Activated CD4-positive, CD25-positive, alpha-beta regulatory T cell treated with anti-CD3 and anti-CD28 coated beads, Interleukin-2, amount 50 U/mL, for 72 hours (primary cell): ENCODE measurements at regions not wholly inside any gene's neighbourhood (a gene's known extent, or its start where the extent isn't known, plus 50 kb on each side); places are given as distances from the start of the nearest gene placed in this dataset.
"Not testable (repeated sequence)": the region's sequence is repeated elsewhere in the genome, so short reads cannot be mapped to it uniquely, and the experiment has no call there.

Experiments
- DNase-seq: peaks from one replicate; pipeline ENCODE4 v3.0.0; 2021

DNA sequence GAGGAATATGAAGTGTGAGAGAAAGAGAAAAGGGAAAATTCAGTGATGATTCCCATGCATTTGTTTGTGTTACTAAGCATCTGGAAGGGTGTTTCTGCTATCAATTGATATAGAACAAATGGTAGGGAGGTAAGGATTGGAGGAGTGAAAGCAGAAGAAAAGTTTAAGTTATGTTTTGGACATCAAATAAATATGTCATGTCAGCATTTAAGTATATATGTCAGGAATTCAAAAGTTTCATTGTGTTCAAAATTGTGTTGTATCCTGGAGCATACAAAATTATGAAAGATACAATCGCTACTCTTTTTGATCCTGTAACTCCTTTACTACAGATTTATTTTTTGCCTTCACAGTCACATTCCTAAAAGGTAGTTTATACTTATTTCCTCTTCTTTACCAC lies 885.8 kb downstream of the KCNA4 start:
- DNase-seq, result no peak

DNA sequence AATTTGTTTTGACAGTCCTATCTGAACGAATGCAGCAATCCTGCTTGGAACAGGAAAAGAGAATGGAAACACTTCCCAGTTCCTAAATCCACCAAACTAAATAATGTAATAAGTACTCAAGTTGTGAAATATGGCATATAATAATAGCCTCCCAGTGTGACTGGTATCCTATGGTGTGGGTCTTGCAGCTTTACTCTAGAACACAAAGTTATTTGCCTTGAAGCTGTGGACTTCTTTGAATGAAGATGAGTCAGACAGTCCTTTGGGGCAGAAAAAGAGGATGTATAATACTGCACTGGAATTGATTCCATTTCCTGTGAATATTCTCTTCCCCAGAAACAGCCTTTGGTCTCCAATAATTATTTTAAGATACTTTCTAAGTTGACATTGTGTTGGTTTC lies 887.0 kb downstream of the KCNA4 start:
- DNase-seq, result no peak

DNA sequence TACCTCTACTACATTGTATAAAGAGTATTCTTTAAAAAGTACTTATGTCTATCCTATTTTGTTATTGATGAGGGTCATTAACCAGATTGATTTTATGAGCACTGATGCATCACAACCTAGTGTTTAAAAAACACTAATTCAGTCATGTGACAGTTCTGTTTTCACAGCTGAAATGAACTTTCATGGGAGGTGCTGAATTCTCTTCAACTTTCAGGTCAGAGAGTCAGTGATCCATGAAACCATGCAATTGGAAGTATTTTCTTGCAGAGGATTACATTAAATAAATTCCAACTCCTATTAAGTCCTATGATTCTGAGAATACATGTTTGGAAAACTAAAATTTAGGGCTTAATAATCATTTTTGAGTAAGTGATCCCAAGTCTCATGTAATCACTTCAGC lies 889.4 kb downstream of the KCNA4 start:
- no peak for DNase-seq

DNA sequence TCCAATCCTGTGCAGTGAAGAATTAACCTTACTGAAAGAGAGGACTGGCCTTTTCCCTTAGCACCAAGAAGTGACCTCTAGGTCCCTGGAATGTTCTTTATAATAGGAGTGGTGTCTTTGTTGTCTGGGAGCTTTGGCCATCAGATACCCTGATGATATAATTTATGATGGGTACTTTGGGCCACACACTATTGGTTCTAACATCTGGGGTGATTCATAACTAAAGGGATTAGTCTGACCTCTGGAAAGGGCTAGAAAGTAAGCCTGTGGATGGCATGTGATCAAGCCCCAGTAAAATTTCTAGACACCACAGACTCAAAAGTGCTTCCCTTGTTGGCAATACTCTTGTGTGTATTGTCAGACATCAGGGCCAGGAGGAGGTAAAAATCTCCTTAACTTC lies 891.2 kb downstream of the KCNA4 start:
- no peak for DNase-seq

- DNase-seq, result no peak
Observed at GRCh38 chr11:29124470-29124869, 892.4 kb downstream of the KCNA4 start.

GRCh38 chr11:29119707-29120618 lies 896.9 kb downstream of the KCNA4 start:
- DNase-seq, result no peak

- DNase-seq, result no peak
Observed at GRCh38 chr11:29119116-29119515, 897.7 kb downstream of the KCNA4 start.

DNA sequence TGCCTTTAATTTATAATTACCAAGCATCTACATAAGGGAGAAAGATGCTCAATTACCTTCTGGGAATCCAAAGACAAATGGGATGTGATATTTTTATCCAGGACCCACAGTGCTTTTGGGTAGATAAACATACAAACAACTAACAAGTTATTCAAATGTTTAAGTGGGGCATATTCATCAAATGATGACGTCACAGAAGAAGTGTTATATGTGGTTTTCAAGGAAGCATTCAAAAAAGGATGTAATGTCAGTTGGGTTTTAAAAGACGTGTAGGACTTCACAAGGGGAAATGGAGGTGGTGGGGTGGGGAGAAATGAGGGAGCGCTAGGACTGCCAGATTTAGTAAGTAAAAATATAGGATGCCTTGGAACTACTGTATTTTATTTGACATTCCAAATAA lies 915.9 kb downstream of the KCNA4 start:
- no peak for DNase-seq

- no peak for DNase-seq
Observed at GRCh38 chr11:29095821-29096220, 921.0 kb downstream of the KCNA4 start.

DNA sequence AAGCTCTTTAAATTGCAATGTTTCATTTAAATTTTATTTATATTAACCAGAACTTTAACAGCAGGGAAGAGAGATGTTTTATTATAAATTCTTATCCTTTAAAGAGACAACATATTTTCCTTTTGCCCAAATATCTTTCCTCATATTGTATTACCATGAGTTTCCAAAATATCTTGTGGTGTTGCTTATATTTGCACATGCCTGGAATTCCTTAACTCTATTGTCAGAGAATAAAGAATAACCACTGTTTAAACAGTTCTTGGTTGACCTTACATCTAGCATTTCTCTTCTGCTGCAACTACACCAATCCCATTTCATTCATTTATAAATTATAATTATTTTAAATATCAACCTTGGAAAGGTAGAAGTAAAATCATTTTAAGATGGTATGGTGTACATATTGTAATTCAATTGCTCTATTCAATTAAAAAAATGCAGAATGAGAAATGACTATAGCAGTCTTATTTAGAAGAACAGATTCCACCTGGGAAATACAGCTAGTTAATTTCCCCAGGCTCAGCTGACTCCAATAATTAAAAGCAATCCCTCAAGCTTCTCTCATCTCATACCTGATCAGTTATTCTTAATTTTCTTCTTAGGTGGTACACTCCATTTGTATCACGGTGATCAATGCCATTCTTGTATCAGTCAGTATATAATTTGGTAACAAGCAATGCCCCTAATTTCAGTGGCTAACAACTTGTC lies 923.3 kb downstream of the KCNA4 start:
- DNase-seq, result no peak

GRCh38 chr11:29087200-29087812 lies 929.5 kb downstream of the KCNA4 start:
- no peak for DNase-seq

DNA sequence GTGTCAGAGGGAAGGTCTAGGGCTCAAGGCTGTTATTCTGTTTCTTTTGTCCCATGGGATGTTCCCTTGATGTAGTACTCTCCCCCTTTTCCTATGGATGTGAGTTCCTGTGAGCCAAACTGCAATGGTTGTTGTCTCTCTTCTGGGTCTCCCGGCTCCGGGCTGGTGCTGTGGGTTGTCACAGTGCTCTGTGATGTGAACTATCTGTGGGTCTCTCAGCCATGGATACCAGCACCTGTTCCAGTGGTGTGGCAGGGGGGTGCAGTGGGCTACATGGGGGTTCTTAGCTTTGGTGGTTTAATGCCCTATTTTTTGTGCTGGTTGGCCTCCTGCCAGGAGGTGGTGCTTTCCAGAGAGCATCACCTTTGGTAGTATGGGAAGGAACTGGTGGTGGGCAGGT lies 941.1 kb downstream of the KCNA4 start:
- no peak for DNase-seq

GRCh38 chr11:29063630-29064361 lies 953.0 kb downstream of the KCNA4 start:
- no peak for DNase-seq

GRCh38 chr11:29061452-29061851 lies 953.3 kb downstream of the METTL15 start:
- no peak for DNase-seq

- not testable (repeated sequence) for DNase-seq
Observed at GRCh38 chr11:29056487-29056886, 948.3 kb downstream of the METTL15 start.

DNA sequence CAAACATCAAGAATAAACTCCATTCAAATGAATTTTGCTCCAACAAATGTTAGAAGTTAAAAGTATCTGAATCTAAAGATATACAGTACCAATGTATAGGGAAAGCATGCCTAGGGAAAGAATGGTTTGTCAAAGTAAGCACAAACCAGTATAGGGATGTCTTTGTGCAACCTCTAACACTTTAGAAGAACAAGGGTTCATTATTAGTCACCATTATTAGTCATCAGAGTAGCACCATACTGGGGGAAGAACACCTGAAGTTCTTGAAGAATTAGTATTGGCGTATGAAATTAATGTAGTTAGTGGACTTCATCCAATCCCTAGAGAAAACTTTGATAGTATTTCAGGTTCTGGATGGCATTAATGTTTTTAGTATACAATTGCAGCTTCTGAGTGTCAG lies 943.7 kb downstream of the METTL15 start:
- DNase-seq, result no peak

GRCh38 chr11:29050962-29051361 lies 942.8 kb downstream of the METTL15 start:
- not testable (repeated sequence) for DNase-seq

DNA sequence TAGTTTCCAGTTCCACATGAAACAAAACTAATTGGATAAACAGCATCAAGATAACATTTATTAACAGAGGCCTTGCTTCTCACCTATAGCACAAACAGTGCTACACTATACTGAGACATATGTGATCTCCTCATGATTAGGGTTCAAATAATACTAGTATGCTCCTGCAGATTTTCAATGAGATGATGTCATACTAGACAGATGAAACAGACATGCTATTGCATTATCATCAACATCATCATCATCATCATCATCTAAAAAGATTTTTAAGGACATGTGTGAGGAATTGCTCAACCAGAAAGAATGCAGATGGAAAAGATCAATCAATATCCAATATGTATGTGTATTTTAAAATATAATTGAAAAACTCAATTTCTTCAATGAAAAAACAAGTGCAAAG lies 932.3 kb downstream of the METTL15 start:
- DNase-seq, result no peak

DNA sequence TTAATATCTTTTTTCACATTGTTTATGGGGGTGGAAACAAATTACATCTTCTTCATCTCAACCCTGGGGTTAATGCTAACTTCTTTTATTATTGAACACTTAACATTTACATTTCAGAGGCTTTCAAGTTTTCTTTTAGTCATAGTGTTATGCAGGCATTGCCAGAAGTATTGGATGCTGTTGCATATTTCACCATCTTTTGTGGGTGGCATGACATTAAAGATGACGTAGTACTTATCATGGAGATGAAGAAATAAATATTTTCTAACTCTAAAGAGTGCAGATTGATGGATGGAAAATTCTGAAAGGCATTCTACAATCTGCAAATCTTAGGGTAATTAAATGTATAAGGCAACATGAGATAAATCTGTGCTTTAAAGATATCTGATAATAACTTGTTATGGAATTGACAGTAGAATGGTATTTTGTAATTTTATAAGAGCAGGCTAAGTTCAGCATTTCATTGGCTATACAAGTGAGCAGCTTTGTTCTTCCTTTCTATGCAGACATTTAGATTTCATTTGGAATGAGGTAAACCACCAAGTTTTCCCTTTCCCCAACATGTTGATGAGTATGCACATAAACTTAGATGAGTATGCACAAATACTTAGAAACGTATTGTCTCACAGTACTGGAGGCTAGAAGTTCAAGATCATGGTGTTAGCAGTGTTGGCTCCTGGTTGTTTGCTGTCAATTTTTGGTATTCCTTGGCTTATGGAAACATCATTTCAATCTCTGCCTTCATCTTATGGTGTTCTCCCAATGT lies 924.4 kb downstream of the METTL15 start:
- no peak for DNase-seq

DNA sequence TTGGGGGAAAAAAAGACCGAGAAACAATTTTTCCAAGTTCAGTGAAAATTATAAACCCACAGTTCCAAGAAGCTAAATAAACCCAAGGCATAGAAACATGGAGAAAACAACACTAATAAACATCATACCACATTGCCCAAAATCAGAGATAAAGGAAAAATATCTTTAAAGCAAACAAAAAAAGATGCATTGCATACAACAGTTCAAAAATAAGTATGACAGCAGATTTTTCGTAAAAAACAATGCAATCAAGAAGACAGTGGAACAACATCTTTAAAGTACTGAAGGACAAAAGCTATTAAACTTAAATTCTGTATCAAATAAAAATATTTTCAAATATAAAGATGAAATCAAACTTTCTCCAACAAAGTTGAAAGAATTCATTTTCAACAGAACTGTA lies 921.3 kb downstream of the METTL15 start:
- DNase-seq, result no peak

- no peak for DNase-seq
Observed at GRCh38 chr11:29027436-29027835, 919.2 kb downstream of the METTL15 start.

DNA sequence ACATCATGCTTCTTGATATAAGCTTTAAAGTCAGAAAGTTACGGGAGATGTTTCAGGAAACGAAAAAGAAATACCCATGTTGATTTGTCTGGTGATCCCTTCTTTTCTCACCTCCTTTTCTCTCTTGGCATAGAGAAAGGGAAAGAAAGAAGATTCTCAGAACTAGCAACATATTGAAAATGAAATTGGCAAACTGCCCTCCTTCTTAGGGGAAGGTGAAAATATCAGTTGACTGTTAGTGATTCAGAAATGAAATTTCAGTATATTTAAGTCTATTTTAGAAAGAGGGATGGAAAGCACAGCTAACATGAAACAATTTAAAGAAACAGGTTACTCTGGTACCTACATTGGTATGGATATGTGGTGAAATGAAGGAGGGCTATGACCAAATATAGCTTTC lies 918.1 kb downstream of the METTL15 start:
- no peak for DNase-seq
